H1 (cell line): ENCODE measurements at regions not wholly inside any gene's neighbourhood (a gene's known extent, or its start where the extent isn't known, plus 50 kb on each side); places are given as distances from the start of the nearest gene placed in this dataset.

Experiments used
- CTCF ChIA-PET: fragments of 300-600 bp; sonication (Branson Sonifier 250); formaldehyde crosslinking; loops from one replicate; lab custom pipeline; 2021; ENCODE audit not compliant: partially characterized antibody; lab: Charles Lee
- POLR2A ChIA-PET: fragments of 300-600 bp; sonication (Branson Sonifier 250); formaldehyde crosslinking; loops from one replicate; lab custom pipeline; 2021; ENCODE audit warnings: inconsistent platforms; ENCODE audit not compliant: partially characterized antibody; lab: Charles Lee
- DNase-seq, 2 experiments: peaks; one replicate each; pipeline versions ENCODE4 v3.0.0 to v3.0.0-alpha.2; 2010 to 2022; ENCODE audit warnings: low spot score in 2 of 2, low read depth in 1 of 2, mixed read lengths in 1 of 2
- FAIRE-seq: peaks from 2 replicates; lab custom pipeline; 2011; peaks lifted over from hg19 to GRCh38; lab: Jason Lieb, UNC
- H2AFZ ChIP-seq: 2 replicates; pipeline ENCODE4 v1.8.1; 2012; ENCODE audit warnings: low read length, inconsistent platforms
- H2AK5ac ChIP-seq: 2 replicates; pipeline ENCODE4 v1.6.1; 2013; ENCODE audit warnings: low read depth, low read length
- H2BK120ac ChIP-seq: replicated peaks from 2 replicates; pipeline ENCODE3; 2013; ENCODE audit warnings: low read depth, low read length, inconsistent platforms
- H2BK12ac ChIP-seq: 2 replicates; pipeline ENCODE4 v1.6.1; 2013; ENCODE audit warnings: low read depth, low read length
- H2BK15ac ChIP-seq: 2 replicates; pipeline ENCODE4 v1.6.1; 2013; ENCODE audit warnings: low read length
- H2BK20ac ChIP-seq: 2 replicates; pipeline ENCODE4 v1.6.1; 2013; ENCODE audit warnings: low read length
- H2BK5ac ChIP-seq: 2 replicates; pipeline ENCODE4 v1.6.1; 2013; ENCODE audit warnings: low read depth, low read length
- H3K14ac ChIP-seq: 2 replicates; pipeline ENCODE4 v1.6.1; 2013; ENCODE audit warnings: inconsistent platforms; ENCODE audit not compliant: insufficient read length
- H3K18ac ChIP-seq: 2 replicates; pipeline ENCODE4 v1.6.1; 2013; ENCODE audit warnings: low read length; ENCODE audit errors: extremely low read depth
- H3K23ac ChIP-seq: 2 replicates; pipeline ENCODE4 v1.6.1; 2013; ENCODE audit warnings: inconsistent platforms; ENCODE audit not compliant: insufficient read length
- H3K23me2 ChIP-seq: 2 replicates; pipeline ENCODE4 v1.6.1; 2013; ENCODE audit warnings: low read depth, low read length
- H3K27ac ChIP-seq: 2 replicates; pipeline ENCODE4 v1.6.1; 2011; ENCODE audit warnings: low read depth, low read length, inconsistent platforms
- H3K27me3 ChIP-seq, 4 experiments: replicated peaks in 1 of 4; 1 replicate in 1 of 4; 2 replicates in 3 of 4; pipeline versions ENCODE4 v1.6.1 to v1.8.1; 2011 to 2013; ENCODE audit warnings: low read length in 3 of 4, mild to moderate bottlenecking in 3 of 4, inconsistent platforms in 2 of 4, mixed read lengths in 2 of 4, moderate library complexity in 1 of 4; ENCODE audit not compliant: control insufficient read depth in 3 of 4, insufficient read depth in 3 of 4; ENCODE audit errors: extremely low read depth in 1 of 4
- H3K36me3 ChIP-seq, 4 experiments: 2 replicates each; pipeline versions ENCODE4 v1.6.1 to v1.8.1; 2011 to 2013; ENCODE audit warnings: mild to moderate bottlenecking in 4 of 4, low read length in 3 of 4, moderate library complexity in 2 of 4, control low read depth in 1 of 4, inconsistent platforms in 1 of 4; ENCODE audit not compliant: insufficient read depth in 4 of 4, control insufficient read depth in 2 of 4
- H3K4ac ChIP-seq: replicated peaks from 2 replicates; pipeline ENCODE3; 2013; ENCODE audit warnings: low read length, low read depth, mixed read lengths, inconsistent platforms; ENCODE audit not compliant: insufficient read length
- H3K4me1 ChIP-seq, 4 experiments: replicated peaks in 1 of 4; 1 replicate in 1 of 4; 2 replicates in 3 of 4; pipeline versions ENCODE4 v1.6.1 to v1.8.1; 2011 to 2013; ENCODE audit warnings: low read length in 3 of 4, inconsistent platforms in 2 of 4, mixed read lengths in 1 of 4; ENCODE audit not compliant: insufficient read depth in 4 of 4, control insufficient read depth in 3 of 4
- H3K4me2 ChIP-seq, 2 experiments: 2 replicates each; pipeline versions ENCODE4 v1.6.1 to v1.8.1; 2011 to 2013; ENCODE audit warnings: low read depth in 2 of 2, low read length in 2 of 2, control low read depth in 1 of 2, inconsistent platforms in 1 of 2, mild to moderate bottlenecking in 1 of 2; ENCODE audit not compliant: insufficient read depth in 1 of 2
- H3K4me3 ChIP-seq, 4 experiments: fragments of 200-600, 300-600 bp in 1 of 4; sonication (generic), shearing (Covaris generic), sonication (Bioruptor Twin) in 1 of 4; 2 replicates each; pipeline versions ENCODE4 v1.5.1 to v1.8.1; 2011 to 2016; ENCODE audit warnings: low read length in 4 of 4, low read depth in 3 of 4, control low read depth in 2 of 4, inconsistent platforms in 2 of 4, mild to moderate bottlenecking in 2 of 4, mixed read lengths in 1 of 4, moderate library complexity in 1 of 4; ENCODE audit not compliant: insufficient read depth in 2 of 4; ENCODE audit errors: extremely low read depth in 1 of 4
- H3K56ac ChIP-seq: replicated peaks from 2 replicates; pipeline ENCODE3; 2013; ENCODE audit warnings: low read depth, mild to moderate bottlenecking, mixed read lengths, low read length, inconsistent platforms; ENCODE audit not compliant: insufficient read length
- H3K79me1 ChIP-seq: 2 replicates; pipeline ENCODE4 v1.6.1; 2013; ENCODE audit warnings: low read depth, low read length, control low read depth
- H3K79me2 ChIP-seq, 2 experiments: 2 replicates each; pipeline versions ENCODE4 v1.6.1 to v1.8.1; 2012 to 2013; ENCODE audit warnings: low read length in 2 of 2, mild to moderate bottlenecking in 2 of 2, inconsistent platforms in 1 of 2; ENCODE audit not compliant: insufficient read depth in 2 of 2, control insufficient read depth in 1 of 2
- H3K9ac ChIP-seq, 4 experiments: replicated peaks in 1 of 4; 1 replicate in 1 of 4; 2 replicates in 3 of 4; pipeline versions ENCODE4 v1.6.1 to v1.8.1; 2011 to 2013; ENCODE audit warnings: low read depth in 3 of 4, low read length in 3 of 4, control low read depth in 2 of 4, mild to moderate bottlenecking in 2 of 4, moderate library complexity in 2 of 4, inconsistent platforms in 1 of 4; ENCODE audit errors: extremely low read depth in 1 of 4
- H3K9me3 ChIP-seq, 2 experiments: 2 replicates each; pipeline versions ENCODE4 v1.6.1 to v1.8.1; 2012 to 2013; ENCODE audit warnings: mild to moderate bottlenecking in 2 of 2, moderate library complexity in 2 of 2, control low read depth in 1 of 2, inconsistent platforms in 1 of 2, low read depth in 1 of 2, low read length in 1 of 2, mixed read lengths in 1 of 2; ENCODE audit not compliant: insufficient read depth in 2 of 2
- H4K20me1 ChIP-seq, 2 experiments: replicated peaks in 1 of 2; 2 replicates each; pipeline versions ENCODE3 to v1.8.1; 2011 to 2013; ENCODE audit warnings: inconsistent platforms in 2 of 2, low read length in 2 of 2, mild to moderate bottlenecking in 1 of 2; ENCODE audit not compliant: insufficient read depth in 2 of 2, control insufficient read depth in 1 of 2
- H4K5ac ChIP-seq: 2 replicates; pipeline ENCODE4 v1.6.1; 2013; ENCODE audit warnings: low read length, low read depth, mixed read lengths, inconsistent platforms; ENCODE audit not compliant: insufficient read length
- H4K8ac ChIP-seq: 2 replicates; pipeline ENCODE4 v1.8.0; 2013; ENCODE audit warnings: mild to moderate bottlenecking, moderate library complexity, low read length, inconsistent platforms; ENCODE audit not compliant: insufficient read depth; ENCODE audit errors: extremely low read depth
- H4K91ac ChIP-seq: replicated peaks from 2 replicates; pipeline ENCODE3; 2013; ENCODE audit warnings: low read length, mixed read lengths, inconsistent platforms; ENCODE audit not compliant: insufficient read length
- CHD1 ChIP-seq: IDR thresholded peaks from 2 replicates; pipeline ENCODE4 v1.6.1; 2012; ENCODE audit warnings: low read depth, low read length, improper control_type of control experiment
- CTCF ChIP-seq, 3 experiments: IDR thresholded peaks; 1 replicate in 2 of 3; 2 replicates in 1 of 3; pipeline versions ENCODE4 v1.5.1 to v1.6.1; 2011; ENCODE audit warnings: low read length in 3 of 3, mild to moderate bottlenecking in 3 of 3, inconsistent platforms in 2 of 3, low read depth in 1 of 3, moderate library complexity in 1 of 3; ENCODE audit not compliant: insufficient read depth in 1 of 3; ENCODE audit errors: control extremely low read depth in 1 of 3
- HDAC2 ChIP-seq, 2 experiments: fragments of 300-600 bp in 1 of 2; sonication (generic) in 1 of 2; IDR thresholded peaks; 2 replicates each; pipeline ENCODE4 v1.6.1; 2011 to 2012; ENCODE audit warnings: low read depth in 2 of 2, low read length in 2 of 2, mild to moderate bottlenecking in 2 of 2, moderate library complexity in 2 of 2, borderline replicate concordance in 1 of 2, inconsistent platforms in 1 of 2
- HDAC6 ChIP-seq: IDR thresholded peaks from one replicate; pipeline ENCODE4 v1.7.1; 2012; ENCODE audit warnings: low read depth, mild to moderate bottlenecking, inconsistent platforms, low read length, moderate library complexity
- JUND ChIP-seq: IDR thresholded peaks from 2 replicates; pipeline ENCODE4 v1.6.1; 2011; ENCODE audit warnings: mild to moderate bottlenecking, improper control_type of control experiment, low read length
- KDM4A ChIP-seq: IDR thresholded peaks from one replicate; pipeline ENCODE4 v1.7.1; 2012; ENCODE audit warnings: low read depth, mild to moderate bottlenecking, moderate library complexity, low read length, inconsistent platforms; ENCODE audit not compliant: severe bottlenecking
- RNF2 ChIP-seq: fragments of 200-900, 300-1000 bp; sonication (generic); IDR thresholded peaks from 2 replicates; pipeline ENCODE4 v1.7.1; 2016; ENCODE audit warnings: borderline replicate concordance, low read depth, mild to moderate bottlenecking, antibody characterized with exemption, low read length; ENCODE audit not compliant: poor library complexity, severe bottlenecking; ENCODE audit errors: missing control alignments
- SIN3A ChIP-seq, 2 experiments: IDR thresholded peaks in 1 of 2; conservative IDR thresholded peaks in 1 of 2; 2 replicates each; pipeline ENCODE4 v1.6.1; 2011 to 2012; ENCODE audit warnings: low read length in 2 of 2, improper control_type of control experiment in 1 of 2, low read depth in 1 of 2, mild to moderate bottlenecking in 1 of 2
- SIX5 ChIP-seq: IDR thresholded peaks from 2 replicates; pipeline ENCODE4 v1.6.1; 2011; ENCODE audit warnings: mild to moderate bottlenecking, low read depth, low read length
- SP4 ChIP-seq: IDR thresholded peaks from 2 replicates; pipeline ENCODE4 v1.6.1; 2012; ENCODE audit warnings: low read length, inconsistent platforms
- SRF ChIP-seq: IDR thresholded peaks from 2 replicates; pipeline ENCODE4 v1.6.1; 2011; ENCODE audit warnings: mild to moderate bottlenecking, low read depth, low read length, moderate library complexity
- TAF1 ChIP-seq: IDR thresholded peaks from 2 replicates; pipeline ENCODE4 v1.6.1; 2011; ENCODE audit warnings: mild to moderate bottlenecking, low read depth, low read length
- WGBS, 2 experiments: shearing (Covaris generic) in 1 of 2; methylation state at CpG; one replicate each; pipeline versions ENCODE4 v1.1.6 to v1.1.7; 2013 to 2015; ENCODE audit warnings: low lambda C conversion rate in 2 of 2, mixed read lengths in 2 of 2, inconsistent platforms in 1 of 2, low coverage in 1 of 2, missing lambda C conversion rate in 1 of 2; ENCODE audit not compliant: insufficient replicate concordance in 2 of 2, insufficient coverage in 1 of 2, insufficient read length in 1 of 2; ENCODE audit errors: extremely low coverage in 1 of 2, missing lambda C conversion rate in 1 of 2; 5-methylcytosine and 5-hydroxymethylcytosine counted together

DNA sequence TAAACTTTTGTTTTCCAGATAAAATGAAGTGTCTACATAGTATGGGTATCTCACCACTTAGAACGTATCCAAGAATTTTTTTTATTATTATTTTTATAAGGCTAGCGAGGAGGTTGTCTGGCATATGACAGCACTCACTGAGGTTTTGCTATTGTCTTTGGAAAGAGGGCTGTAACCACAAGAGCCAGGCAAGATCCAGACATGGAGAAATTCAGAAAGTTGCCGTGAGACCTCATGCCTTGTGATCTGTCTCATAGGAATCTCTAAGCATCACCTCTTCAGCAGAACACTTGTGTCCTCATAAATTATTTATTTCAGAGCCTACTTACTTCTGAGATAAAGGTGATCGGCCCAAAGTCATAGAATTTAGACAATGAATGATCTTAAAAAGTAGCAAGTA, 410.8 kb downstream of the CDH11 start:
- Histone ChIP-seq H3K79me2 (no peaks in the 10 kb centered on the region), H3K79me1 (no peaks in the 10 kb centered on the region), H3K27me3 (no peaks in the 10 kb centered on the region), H3K23ac (no peak overlapping the region), H3K27ac (no peak overlapping the region), H4K8ac (no peak overlapping the region), H3K4me3 (no peak overlapping the region), H2BK15ac (no peak overlapping the region), H4K20me1 (no peaks in the 10 kb centered on the region), H3K4ac (no peak overlapping the region), H3K56ac (no peak overlapping the region), H2BK20ac (no peak overlapping the region), H2BK5ac (no peak overlapping the region), H2AFZ (no peak overlapping the region), H4K91ac (no peak overlapping the region), H3K18ac (no peak overlapping the region), H3K9ac (no peak overlapping the region), H2BK12ac (no peak overlapping the region), H3K14ac (no peak overlapping the region), H3K23me2 (no peaks in the 10 kb centered on the region), H3K36me3 (no peaks in the 10 kb centered on the region), H3K9me3 (no peaks in the 10 kb centered on the region), H4K5ac (no peak overlapping the region), H2BK120ac (no peak overlapping the region), H3K4me1 (no peaks in the 10 kb centered on the region), H2AK5ac (no peak overlapping the region), H3K4me2 (no peak overlapping the region)
- POLR2A ChIA-PET, result no interaction called here
- 87% methylated on average over 4 of the region's 4 CpGs; no CpG with 5 or more reads in 1 of the 2 experiments for WGBS, 2 experiments
- CTCF ChIA-PET, result no interaction called here
- DNase-seq (no peak), FAIRE-seq (no peak)
- TF ChIP-seq SIX5 (no peak), SIN3A (conservative IDR thresholded peaks at IDR 0.05 in 1 of 2, IDR thresholded peaks at IDR 0.05 in 1 of 2; ENCODE audit: low read depth in 1 of 2, low read length in 2 of 2) (no peak), CTCF (IDR thresholded peaks at IDR 0.05; ENCODE audit: control extremely low read depth in 1 of 3, insufficient read depth in 1 of 3, low read depth in 1 of 3, low read length in 3 of 3) (no peak), SP4 (no peak), KDM4A (no peak), HDAC2 (IDR thresholded peaks at IDR 0.05; ENCODE audit: borderline replicate concordance in 1 of 2, low read depth in 2 of 2, low read length in 2 of 2) (no peak), CHD1 (no peak), TAF1 (no peak), HDAC6 (no peak), JUND (no peak), SRF (no peak), RNF2 (no peak)
